ENCODE measurements at regions not wholly inside any gene's neighbourhood (a gene's known extent, or its start where the extent isn't known, plus 50 kb on each side); places are given as distances from the start of the nearest gene placed in this dataset.

GRCh38 chr6:155894262-155894661 is 438.6 kb upstream of the NOX3 start:
- TF ChIP-seq CTCF (IDR thresholded peaks at IDR 0.05) (no peak), POLR2AphosphoS5 (IDR thresholded peaks at IDR 0.05) (no peak), EP300 (IDR thresholded peaks at IDR 0.05) (no peak), POLR2A (IDR thresholded peaks at IDR 0.05; ENCODE audit: low read depth) (no peak)

Measured in esophagus muscularis mucosa (tissue), 4 donors.